ENCODE measurements at regions not wholly inside any gene's neighbourhood (a gene's known extent, or its start where the extent isn't known, plus 50 kb on each side); places are given as distances from the start of the nearest gene placed in this dataset.

DNA sequence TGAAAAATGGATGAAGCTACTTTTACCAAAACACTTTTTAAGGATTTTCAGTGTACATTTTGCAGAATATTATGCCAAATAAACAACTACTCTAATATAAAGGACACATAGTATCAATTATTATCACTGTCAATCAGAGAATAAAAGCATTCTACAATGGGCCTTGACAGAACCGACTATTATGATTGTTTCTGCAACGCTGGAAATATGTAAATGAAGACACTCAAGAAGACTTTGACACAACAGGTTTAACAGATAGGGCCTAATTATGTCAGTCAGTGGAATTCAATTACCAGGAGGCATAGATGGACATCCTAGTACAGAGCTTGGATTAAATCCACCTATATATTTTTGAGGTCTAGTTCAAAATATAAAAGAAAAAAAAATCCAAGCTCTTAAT is 58.7 kb upstream of the SOX5 start:
- TF ChIP-seq RAD21 (conservative IDR thresholded peaks at IDR 0.05 in 1 of 2, IDR thresholded peaks at IDR 0.05 in 1 of 2): no peak
- no peak for TF ChIP-seq CEBPB (IDR thresholded peaks at IDR 0.05)
- TF ChIP-seq POLR2A (IDR thresholded peaks at IDR 0.05; ENCODE audit: low read length): no peak
- TF ChIP-seq, protein P1, sequence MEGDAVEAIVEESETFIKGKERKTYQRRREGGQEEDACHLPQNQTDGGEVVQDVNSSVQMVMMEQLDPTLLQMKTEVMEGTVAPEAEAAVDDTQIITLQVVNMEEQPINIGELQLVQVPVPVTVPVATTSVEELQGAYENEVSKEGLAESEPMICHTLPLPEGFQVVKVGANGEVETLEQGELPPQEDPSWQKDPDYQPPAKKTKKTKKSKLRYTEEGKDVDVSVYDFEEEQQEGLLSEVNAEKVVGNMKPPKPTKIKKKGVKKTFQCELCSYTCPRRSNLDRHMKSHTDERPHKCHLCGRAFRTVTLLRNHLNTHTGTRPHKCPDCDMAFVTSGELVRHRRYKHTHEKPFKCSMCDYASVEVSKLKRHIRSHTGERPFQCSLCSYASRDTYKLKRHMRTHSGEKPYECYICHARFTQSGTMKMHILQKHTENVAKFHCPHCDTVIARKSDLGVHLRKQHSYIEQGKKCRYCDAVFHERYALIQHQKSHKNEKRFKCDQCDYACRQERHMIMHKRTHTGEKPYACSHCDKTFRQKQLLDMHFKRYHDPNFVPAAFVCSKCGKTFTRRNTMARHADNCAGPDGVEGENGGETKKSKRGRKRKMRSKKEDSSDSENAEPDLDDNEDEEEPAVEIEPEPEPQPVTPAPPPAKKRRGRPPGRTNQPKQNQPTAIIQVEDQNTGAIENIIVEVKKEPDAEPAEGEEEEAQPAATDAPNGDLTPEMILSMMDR (IDR thresholded peaks at IDR 0.05): no peak
- TF ChIP-seq, protein P2, sequence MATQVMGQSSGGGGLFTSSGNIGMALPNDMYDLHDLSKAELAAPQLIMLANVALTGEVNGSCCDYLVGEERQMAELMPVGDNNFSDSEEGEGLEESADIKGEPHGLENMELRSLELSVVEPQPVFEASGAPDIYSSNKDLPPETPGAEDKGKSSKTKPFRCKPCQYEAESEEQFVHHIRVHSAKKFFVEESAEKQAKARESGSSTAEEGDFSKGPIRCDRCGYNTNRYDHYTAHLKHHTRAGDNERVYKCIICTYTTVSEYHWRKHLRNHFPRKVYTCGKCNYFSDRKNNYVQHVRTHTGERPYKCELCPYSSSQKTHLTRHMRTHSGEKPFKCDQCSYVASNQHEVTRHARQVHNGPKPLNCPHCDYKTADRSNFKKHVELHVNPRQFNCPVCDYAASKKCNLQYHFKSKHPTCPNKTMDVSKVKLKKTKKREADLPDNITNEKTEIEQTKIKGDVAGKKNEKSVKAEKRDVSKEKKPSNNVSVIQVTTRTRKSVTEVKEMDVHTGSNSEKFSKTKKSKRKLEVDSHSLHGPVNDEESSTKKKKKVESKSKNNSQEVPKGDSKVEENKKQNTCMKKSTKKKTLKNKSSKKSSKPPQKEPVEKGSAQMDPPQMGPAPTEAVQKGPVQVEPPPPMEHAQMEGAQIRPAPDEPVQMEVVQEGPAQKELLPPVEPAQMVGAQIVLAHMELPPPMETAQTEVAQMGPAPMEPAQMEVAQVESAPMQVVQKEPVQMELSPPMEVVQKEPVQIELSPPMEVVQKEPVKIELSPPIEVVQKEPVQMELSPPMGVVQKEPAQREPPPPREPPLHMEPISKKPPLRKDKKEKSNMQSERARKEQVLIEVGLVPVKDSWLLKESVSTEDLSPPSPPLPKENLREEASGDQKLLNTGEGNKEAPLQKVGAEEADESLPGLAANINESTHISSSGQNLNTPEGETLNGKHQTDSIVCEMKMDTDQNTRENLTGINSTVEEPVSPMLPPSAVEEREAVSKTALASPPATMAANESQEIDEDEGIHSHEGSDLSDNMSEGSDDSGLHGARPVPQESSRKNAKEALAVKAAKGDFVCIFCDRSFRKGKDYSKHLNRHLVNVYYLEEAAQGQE (IDR thresholded peaks at IDR 0.05): no peak
- no peak for TF ChIP-seq CBX2 (IDR thresholded peaks at IDR 0.05; ENCODE audit: borderline replicate concordance, low read depth)
- TF ChIP-seq CHD4 (IDR thresholded peaks at IDR 0.05; ENCODE audit: borderline replicate concordance): no peak
- no peak for TF ChIP-seq HOXB5 (CRISPR knock-in tag; IDR thresholded peaks at IDR 0.05)
- no peak for TF ChIP-seq FOSL2 (IDR thresholded peaks at IDR 0.05)
- TF ChIP-seq FOSL2 (CRISPR knock-in tag; IDR thresholded peaks at IDR 0.05): no peak
- TF ChIP-seq PHF8 (IDR thresholded peaks at IDR 0.05; ENCODE audit: borderline replicate concordance, low read depth): no peak
- no peak for TF ChIP-seq SMC3 (IDR thresholded peaks at IDR 0.05)
